ENCODE measurements at regions not wholly inside any gene's neighbourhood (a gene's known extent, or its start where the extent isn't known, plus 50 kb on each side); places are given as distances from the start of the nearest gene placed in this dataset.

- no peaks in the 10 kb centered on the region for H3K9me3 ChIP-seq (ENCODE audit: control insufficient read depth in 2 of 2, low read length in 2 of 2)
- H3K36me3 ChIP-seq (ENCODE audit: control insufficient read depth in 2 of 2, insufficient read depth in 2 of 2, low read length in 2 of 2): no peaks in the 10 kb centered on the region
- no peak overlapping the region for H3K4me3 ChIP-seq (ENCODE audit: low read length in 2 of 2)
- H3K27ac ChIP-seq (ENCODE audit: low read depth in 2 of 2, low read length in 2 of 2): no peak overlapping the region
- no peaks in the 10 kb centered on the region for H3K27me3 ChIP-seq (ENCODE audit: control insufficient read depth in 2 of 2, insufficient read depth in 2 of 2, low read length in 2 of 2)
- H3K4me1 ChIP-seq (ENCODE audit: control insufficient read depth in 2 of 2, insufficient read depth in 2 of 2, low read length in 2 of 2): no peaks in the 10 kb centered on the region
- no peak overlapping the region for H3K9ac ChIP-seq (ENCODE audit: low read depth in 1 of 2, low read length in 2 of 2)
Observed at GRCh38 chr16:80294172-80294571, 246.6 kb upstream of the DYNLRB2 start.

- no peak overlapping the region for H3K4me3 ChIP-seq (ENCODE audit: low read length in 2 of 2)
- no peaks in the 10 kb centered on the region for H3K36me3 ChIP-seq (ENCODE audit: control insufficient read depth in 2 of 2, insufficient read depth in 2 of 2, low read length in 2 of 2)
- no peak overlapping the region for H3K9ac ChIP-seq (ENCODE audit: low read depth in 1 of 2, low read length in 2 of 2)
- no peaks in the 10 kb centered on the region for H3K4me1 ChIP-seq (ENCODE audit: control insufficient read depth in 2 of 2, insufficient read depth in 2 of 2, low read length in 2 of 2)
- H3K27ac ChIP-seq (ENCODE audit: low read depth in 2 of 2, low read length in 2 of 2): no peak overlapping the region
- no peaks in the 10 kb centered on the region for H3K27me3 ChIP-seq (ENCODE audit: control insufficient read depth in 2 of 2, insufficient read depth in 2 of 2, low read length in 2 of 2)
- no peaks in the 10 kb centered on the region for H3K9me3 ChIP-seq (ENCODE audit: control insufficient read depth in 2 of 2, low read length in 2 of 2)
Observed at GRCh38 chr16:80288616-80289015, 252.2 kb upstream of the DYNLRB2 start.

GRCh38 chr16:80287674-80288073 is 253.1 kb upstream of the DYNLRB2 start:
- Histone ChIP-seq H3K4me1 (ENCODE audit: control insufficient read depth in 2 of 2, insufficient read depth in 2 of 2, low read length in 2 of 2) (no peaks in the 10 kb centered on the region), H3K27me3 (ENCODE audit: control insufficient read depth in 2 of 2, insufficient read depth in 2 of 2, low read length in 2 of 2) (no peaks in the 10 kb centered on the region), H3K9ac (ENCODE audit: low read depth in 1 of 2, low read length in 2 of 2) (no peak overlapping the region), H3K27ac (ENCODE audit: low read depth in 2 of 2, low read length in 2 of 2) (no peak overlapping the region), H3K36me3 (ENCODE audit: control insufficient read depth in 2 of 2, insufficient read depth in 2 of 2, low read length in 2 of 2) (no peaks in the 10 kb centered on the region), H3K4me3 (ENCODE audit: low read length in 2 of 2) (no peak overlapping the region), H3K9me3 (ENCODE audit: control insufficient read depth in 2 of 2, low read length in 2 of 2) (no peaks in the 10 kb centered on the region)

DNA sequence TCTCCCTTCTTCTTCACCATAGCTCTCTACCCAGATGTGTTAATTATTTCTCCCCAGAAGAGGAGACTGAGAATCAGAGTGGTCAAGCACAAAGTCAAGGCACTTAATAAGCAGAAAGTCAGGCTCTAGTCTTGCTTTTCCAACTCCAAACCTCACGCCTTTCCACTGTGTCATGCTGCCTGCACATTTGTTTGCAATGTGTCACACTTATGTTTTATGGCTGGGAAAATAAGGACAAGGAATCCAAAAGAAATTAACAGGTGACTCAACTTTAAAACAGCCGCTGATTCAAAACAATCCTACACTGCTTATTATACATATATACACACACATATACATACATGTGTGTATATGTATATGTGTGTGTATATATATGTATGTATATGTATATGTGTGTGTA is 255.7 kb upstream of the DYNLRB2 start:
- no peak overlapping the region for H3K27ac ChIP-seq (ENCODE audit: low read depth in 2 of 2, low read length in 2 of 2)
- no peaks in the 10 kb centered on the region for H3K36me3 ChIP-seq (ENCODE audit: control insufficient read depth in 2 of 2, insufficient read depth in 2 of 2, low read length in 2 of 2)
- no peaks in the 10 kb centered on the region for H3K4me1 ChIP-seq (ENCODE audit: control insufficient read depth in 2 of 2, insufficient read depth in 2 of 2, low read length in 2 of 2)
- H3K4me3 ChIP-seq (ENCODE audit: low read length in 2 of 2): no peak overlapping the region
- H3K9ac ChIP-seq (ENCODE audit: low read depth in 1 of 2, low read length in 2 of 2): no peak overlapping the region
- H3K9me3 ChIP-seq (ENCODE audit: control insufficient read depth in 2 of 2, low read length in 2 of 2): no peaks in the 10 kb centered on the region
- H3K27me3 ChIP-seq (ENCODE audit: control insufficient read depth in 2 of 2, insufficient read depth in 2 of 2, low read length in 2 of 2): no peaks in the 10 kb centered on the region

- H3K36me3 ChIP-seq (ENCODE audit: control insufficient read depth in 2 of 2, insufficient read depth in 2 of 2, low read length in 2 of 2): no peaks in the 10 kb centered on the region
- no peaks in the 10 kb centered on the region for H3K9me3 ChIP-seq (ENCODE audit: control insufficient read depth in 2 of 2, low read length in 2 of 2)
- no peak overlapping the region for H3K9ac ChIP-seq (ENCODE audit: low read depth in 1 of 2, low read length in 2 of 2)
- H3K4me3 ChIP-seq (ENCODE audit: low read length in 2 of 2): no peak overlapping the region
- H3K4me1 ChIP-seq (ENCODE audit: control insufficient read depth in 2 of 2, insufficient read depth in 2 of 2, low read length in 2 of 2): no peaks in the 10 kb centered on the region
- H3K27ac ChIP-seq (ENCODE audit: low read depth in 2 of 2, low read length in 2 of 2): no peak overlapping the region
- no peaks in the 10 kb centered on the region for H3K27me3 ChIP-seq (ENCODE audit: control insufficient read depth in 2 of 2, insufficient read depth in 2 of 2, low read length in 2 of 2)
Observed at GRCh38 chr16:80283466-80284392, 257.1 kb upstream of the DYNLRB2 start.

DNA sequence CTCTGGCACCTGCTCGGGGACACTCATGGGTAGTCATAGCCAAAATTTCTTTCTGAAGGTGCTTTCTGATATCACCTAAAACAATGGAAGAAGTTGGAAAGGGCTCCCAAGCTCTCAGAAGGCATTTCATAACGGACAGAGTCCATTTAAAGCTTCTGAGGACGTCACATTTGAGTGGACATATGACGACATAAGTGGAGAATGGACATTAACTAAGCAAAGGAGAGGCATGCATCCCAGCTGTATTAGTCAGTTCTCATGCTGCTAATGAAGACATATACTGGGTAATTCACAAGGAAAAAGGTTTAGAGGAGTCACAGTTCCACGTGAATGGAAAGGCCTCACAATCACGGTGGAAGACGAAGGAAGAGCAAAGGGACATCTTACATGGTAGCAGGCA is 260.2 kb upstream of the DYNLRB2 start:
- Histone ChIP-seq H3K4me1 (ENCODE audit: control insufficient read depth in 2 of 2, insufficient read depth in 2 of 2, low read length in 2 of 2) (no peaks in the 10 kb centered on the region), H3K9ac (ENCODE audit: low read depth in 1 of 2, low read length in 2 of 2) (no peak overlapping the region), H3K9me3 (ENCODE audit: control insufficient read depth in 2 of 2, low read length in 2 of 2) (no peaks in the 10 kb centered on the region), H3K36me3 (ENCODE audit: control insufficient read depth in 2 of 2, insufficient read depth in 2 of 2, low read length in 2 of 2) (no peaks in the 10 kb centered on the region), H3K27ac (ENCODE audit: low read depth in 2 of 2, low read length in 2 of 2) (no peak overlapping the region), H3K27me3 (ENCODE audit: control insufficient read depth in 2 of 2, insufficient read depth in 2 of 2, low read length in 2 of 2) (no peaks in the 10 kb centered on the region), H3K4me3 (ENCODE audit: low read length in 2 of 2) (no peak overlapping the region)

- no peaks in the 10 kb centered on the region for H3K27me3 ChIP-seq (ENCODE audit: control insufficient read depth in 2 of 2, insufficient read depth in 2 of 2, low read length in 2 of 2)
- H3K4me1 ChIP-seq (ENCODE audit: control insufficient read depth in 2 of 2, insufficient read depth in 2 of 2, low read length in 2 of 2): no peaks in the 10 kb centered on the region
- no peak overlapping the region for H3K9ac ChIP-seq (ENCODE audit: low read depth in 1 of 2, low read length in 2 of 2)
- no peaks in the 10 kb centered on the region for H3K9me3 ChIP-seq (ENCODE audit: control insufficient read depth in 2 of 2, low read length in 2 of 2)
- H3K36me3 ChIP-seq (ENCODE audit: control insufficient read depth in 2 of 2, insufficient read depth in 2 of 2, low read length in 2 of 2): no peaks in the 10 kb centered on the region
- no peak overlapping the region for H3K4me3 ChIP-seq (ENCODE audit: low read length in 2 of 2)
- no peak overlapping the region for H3K27ac ChIP-seq (ENCODE audit: low read depth in 2 of 2, low read length in 2 of 2)
Observed at GRCh38 chr16:80279656-80280055, 261.1 kb upstream of the DYNLRB2 start.

DNA sequence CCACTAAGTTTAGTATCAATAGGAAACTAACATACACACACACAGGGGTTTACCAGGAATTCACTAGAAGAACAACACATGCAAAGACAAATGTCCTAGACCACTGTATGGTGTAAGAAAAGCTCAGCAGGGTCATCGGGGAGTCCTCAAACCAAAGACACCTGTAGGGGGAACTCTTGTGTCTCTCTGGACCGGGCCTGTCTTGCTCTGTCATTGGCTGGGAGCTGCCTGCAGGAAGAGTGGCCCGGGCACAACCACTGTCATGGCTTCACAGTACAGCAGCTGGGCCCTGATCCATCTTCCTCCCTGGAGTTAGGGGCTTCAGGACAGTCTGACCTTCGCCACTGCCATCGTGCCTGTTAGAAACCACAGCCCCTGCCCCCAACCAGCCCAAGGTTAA is 263.6 kb upstream of the DYNLRB2 start:
- Histone ChIP-seq H3K27ac (ENCODE audit: low read depth in 2 of 2, low read length in 2 of 2) (no peak overlapping the region), H3K9ac (ENCODE audit: low read depth in 1 of 2, low read length in 2 of 2) (no peak overlapping the region), H3K4me3 (ENCODE audit: low read length in 2 of 2) (no peak overlapping the region), H3K27me3 (ENCODE audit: control insufficient read depth in 2 of 2, insufficient read depth in 2 of 2, low read length in 2 of 2) (no peaks in the 10 kb centered on the region), H3K4me1 (ENCODE audit: control insufficient read depth in 2 of 2, insufficient read depth in 2 of 2, low read length in 2 of 2) (no peaks in the 10 kb centered on the region), H3K9me3 (ENCODE audit: control insufficient read depth in 2 of 2, low read length in 2 of 2) (no peaks in the 10 kb centered on the region), H3K36me3 (ENCODE audit: control insufficient read depth in 2 of 2, insufficient read depth in 2 of 2, low read length in 2 of 2) (no peaks in the 10 kb centered on the region)

GRCh38 chr16:80274576-80275191 is 266.1 kb upstream of the DYNLRB2 start:
- H3K9ac ChIP-seq (ENCODE audit: low read depth in 1 of 2, low read length in 2 of 2): no peak overlapping the region
- no peaks in the 10 kb centered on the region for H3K4me1 ChIP-seq (ENCODE audit: control insufficient read depth in 2 of 2, insufficient read depth in 2 of 2, low read length in 2 of 2)
- H3K27ac ChIP-seq (ENCODE audit: low read depth in 2 of 2, low read length in 2 of 2): no peak overlapping the region
- no peaks in the 10 kb centered on the region for H3K36me3 ChIP-seq (ENCODE audit: control insufficient read depth in 2 of 2, insufficient read depth in 2 of 2, low read length in 2 of 2)
- H3K4me3 ChIP-seq (ENCODE audit: low read length in 2 of 2): no peak overlapping the region
- H3K9me3 ChIP-seq (ENCODE audit: control insufficient read depth in 2 of 2, low read length in 2 of 2): no peaks in the 10 kb centered on the region
- no peaks in the 10 kb centered on the region for H3K27me3 ChIP-seq (ENCODE audit: control insufficient read depth in 2 of 2, insufficient read depth in 2 of 2, low read length in 2 of 2)

DNA sequence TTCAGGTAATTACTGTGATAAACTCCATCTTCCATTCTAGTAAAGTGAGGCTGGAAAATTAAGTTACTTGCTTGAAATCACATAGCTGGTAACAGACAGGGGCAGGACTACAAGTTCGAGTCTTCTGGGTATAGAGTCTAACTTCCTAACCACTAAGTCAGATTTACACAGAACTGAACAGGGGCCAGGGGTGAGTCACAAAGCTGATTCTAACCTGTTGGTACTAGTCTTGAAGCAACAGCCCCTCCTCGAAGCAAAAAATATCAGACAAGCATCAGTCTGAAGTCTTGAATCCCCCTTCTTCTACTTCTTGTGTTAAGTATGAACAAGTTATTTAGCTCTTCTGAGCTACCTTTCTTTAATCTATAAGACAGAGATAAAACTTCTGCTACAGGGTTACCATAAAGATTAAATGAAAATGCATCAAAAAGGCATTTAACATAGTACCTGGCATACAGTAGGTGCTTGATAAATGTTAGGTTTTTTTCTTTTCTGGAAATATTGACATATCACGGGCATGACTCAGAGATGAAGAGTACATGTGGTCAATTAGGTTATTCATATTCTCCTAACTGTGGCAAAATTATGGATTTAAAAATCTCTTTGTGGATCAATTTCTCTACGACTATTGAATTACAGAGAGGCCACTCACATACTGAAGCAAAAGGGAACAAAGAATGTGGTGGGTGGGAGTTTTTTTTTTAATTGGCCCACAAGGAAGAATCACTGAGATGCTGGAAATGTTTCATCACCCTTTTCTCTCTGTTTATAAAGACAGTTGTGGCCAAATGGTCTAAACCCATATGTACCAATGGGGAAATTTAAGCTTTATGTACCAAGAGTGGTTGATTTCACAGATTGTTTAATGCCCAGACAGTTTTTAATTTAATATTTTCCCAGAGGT is 266.9 kb upstream of the DYNLRB2 start:
- Histone ChIP-seq H3K27ac (ENCODE audit: low read depth in 2 of 2, low read length in 2 of 2) (no peak overlapping the region), H3K27me3 (ENCODE audit: control insufficient read depth in 2 of 2, insufficient read depth in 2 of 2, low read length in 2 of 2) (no peaks in the 10 kb centered on the region), H3K36me3 (ENCODE audit: control insufficient read depth in 2 of 2, insufficient read depth in 2 of 2, low read length in 2 of 2) (no peaks in the 10 kb centered on the region), H3K9me3 (ENCODE audit: control insufficient read depth in 2 of 2, low read length in 2 of 2) (no peaks in the 10 kb centered on the region), H3K4me3 (ENCODE audit: low read length in 2 of 2) (no peak overlapping the region), H3K4me1 (ENCODE audit: control insufficient read depth in 2 of 2, insufficient read depth in 2 of 2, low read length in 2 of 2) (no peaks in the 10 kb centered on the region), H3K9ac (ENCODE audit: low read depth in 1 of 2, low read length in 2 of 2) (no peak overlapping the region)

Data from mucosa of rectum (tissue), 2 donors.